ENCODE measurements at regions not wholly inside any gene's neighbourhood (a gene's known extent, or its start where the extent isn't known, plus 50 kb on each side); places are given as distances from the start of the nearest gene placed in this dataset.

GRCh38 chr16:65524231-65524630, 402.4 kb upstream of the CDH11 start:
- DNase-seq = no peak

GRCh38 chr16:65523283-65523944, 401.6 kb upstream of the CDH11 start:
- DNase-seq = no peak

GRCh38 chr16:65522412-65522811, 400.5 kb upstream of the CDH11 start:
- DNase-seq = no peak

GRCh38 chr16:65521633-65522328, 399.9 kb upstream of the CDH11 start:
- DNase-seq = no peak

GRCh38 chr16:65519402-65519801, 397.5 kb upstream of the CDH11 start:
- no peak for DNase-seq

GRCh38 chr16:65515193-65515592, 393.3 kb upstream of the CDH11 start:
- no peak for DNase-seq

GRCh38 chr16:65510850-65511249, 389.0 kb upstream of the CDH11 start:
- no peak for DNase-seq

GRCh38 chr16:65510241-65510640, 388.4 kb upstream of the CDH11 start:
- DNase-seq = no peak

- no peak for DNase-seq
Measured at GRCh38 chr16:65509172-65509571, 387.3 kb upstream of the CDH11 start.

- no peak for DNase-seq
Measured at GRCh38 chr16:65500919-65501318, 379.1 kb upstream of the CDH11 start.

GRCh38 chr16:65500007-65500406, 378.1 kb upstream of the CDH11 start:
- DNase-seq = no peak

GRCh38 chr16:65499566-65499965, 377.7 kb upstream of the CDH11 start:
- no peak for DNase-seq

- DNase-seq = no peak
Measured at GRCh38 chr16:65497571-65497970, 375.7 kb upstream of the CDH11 start.

GRCh38 chr16:65495106-65495505, 373.2 kb upstream of the CDH11 start:
- no peak for DNase-seq

GRCh38 chr16:65494609-65495008, 372.7 kb upstream of the CDH11 start:
- DNase-seq = no peak

GRCh38 chr16:65494080-65494479, 372.2 kb upstream of the CDH11 start:
- DNase-seq = no peak

GRCh38 chr16:65490286-65490685, 368.4 kb upstream of the CDH11 start:
- DNase-seq = no peak

GRCh38 chr16:65489531-65490023, 367.7 kb upstream of the CDH11 start:
- DNase-seq = no peak

GRCh38 chr16:65487231-65487630, 365.4 kb upstream of the CDH11 start:
- no peak for DNase-seq

- DNase-seq = no peak
Measured at GRCh38 chr16:65481956-65482355, 360.1 kb upstream of the CDH11 start.

GRCh38 chr16:65480281-65481091, 358.6 kb upstream of the CDH11 start:
- no peak for DNase-seq

- no peak for DNase-seq
Measured at GRCh38 chr16:65476448-65476955, 354.6 kb upstream of the CDH11 start.

GRCh38 chr16:65473699-65474098, 351.8 kb upstream of the CDH11 start:
- no peak for DNase-seq

- DNase-seq = no peak
Measured at GRCh38 chr16:65469116-65469515, 347.3 kb upstream of the CDH11 start.
